GM18909 (cell line): ENCODE measurements at regions not wholly inside any gene's neighbourhood (a gene's known extent, or its start where the extent isn't known, plus 50 kb on each side); places are given as distances from the start of the nearest gene placed in this dataset.

Experiments
- ATAC-seq: cut with Tn5 transposase; IDR thresholded peaks from one replicate; pipeline ENCODE4 v1.9.1; 2021; ENCODE audit warnings: mild to moderate bottlenecking; ENCODE audit not compliant: unreplicated experiment, poor library complexity

- ATAC-seq = no peak
Observed at GRCh38 chr3:153590051-153590450, 428.0 kb downstream of the RAP2B start.

- ATAC-seq = no peak
Observed at GRCh38 chr3:153591561-153592245, 429.7 kb downstream of the RAP2B start.

- peak; percentile 59 for ATAC-seq
Observed at GRCh38 chr3:153595186-153595815, 433.3 kb downstream of the RAP2B start.

- ATAC-seq = no peak
Observed at GRCh38 chr3:153596401-153596800, 434.4 kb downstream of the RAP2B start.

- ATAC-seq = no peak
Observed at GRCh38 chr3:153599685-153600084, 437.7 kb downstream of the RAP2B start.

- ATAC-seq = no peak
Observed at GRCh38 chr3:153600896-153601295, 438.9 kb downstream of the RAP2B start.

- ATAC-seq = no peak
Observed at GRCh38 chr3:153601374-153601853, 439.4 kb downstream of the RAP2B start.

GRCh38 chr3:153602801-153603200, 440.8 kb downstream of the RAP2B start:
- no peak for ATAC-seq

GRCh38 chr3:153614140-153614539, 452.1 kb downstream of the RAP2B start:
- no peak for ATAC-seq

GRCh38 chr3:153614563-153614962, 452.5 kb downstream of the RAP2B start:
- no peak for ATAC-seq

GRCh38 chr3:153615863-153616262, 453.8 kb downstream of the RAP2B start:
- no peak for ATAC-seq

- no peak for ATAC-seq
Observed at GRCh38 chr3:153617463-153617862, 455.4 kb downstream of the RAP2B start.

- ATAC-seq = no peak
Observed at GRCh38 chr3:153618176-153618575, 456.1 kb downstream of the RAP2B start.

GRCh38 chr3:153619268-153619667, 457.2 kb downstream of the RAP2B start:
- ATAC-seq = no peak

- ATAC-seq = peak; percentile 94
Observed at GRCh38 chr3:153621953-153622352, 459.9 kb downstream of the RAP2B start.

GRCh38 chr3:153623834-153624233, 461.8 kb downstream of the RAP2B start:
- ATAC-seq = no peak

GRCh38 chr3:153624310-153625030, 462.4 kb downstream of the RAP2B start:
- ATAC-seq = no peak

- ATAC-seq = no peak
Observed at GRCh38 chr3:153625506-153625905, 463.5 kb downstream of the RAP2B start.

GRCh38 chr3:153626158-153626557, 464.1 kb downstream of the RAP2B start:
- ATAC-seq = no peak

GRCh38 chr3:153628591-153628990, 466.6 kb downstream of the RAP2B start:
- ATAC-seq = peak; percentile 25

GRCh38 chr3:153629148-153629547, 467.1 kb downstream of the RAP2B start:
- ATAC-seq = no peak
